ENCODE measurements at regions not wholly inside any gene's neighbourhood (a gene's known extent, or its start where the extent isn't known, plus 50 kb on each side); places are given as distances from the start of the nearest gene placed in this dataset.

GRCh38 chr13:110024645-110024980, 238.2 kb upstream of the IRS2 start:
- TF ChIP-seq POLR2A (IDR thresholded peaks at IDR 0.05) (no peak), CTCF (IDR thresholded peaks at IDR 0.05) (no peak), EP300 (IDR thresholded peaks at IDR 0.05) (no peak), POLR2AphosphoS5 (IDR thresholded peaks at IDR 0.05) (no peak)
